Activated T-helper 1 cell treated with anti-CD3 and anti-CD28 coated beads, Interleukin-12 subunit alpha, Interleukin-12 subunit beta, Interleukin-2, Interleukin-4 antibody, amounts not matched to agents 30 ng/mL and 10 ng/mL and 1 ng/mL, durations not matched to agents 14 hours and 24 hours and 36 hours (primary cell): ENCODE measurements at regions not wholly inside any gene's neighbourhood (a gene's known extent, or its start where the extent isn't known, plus 50 kb on each side); places are given as distances from the start of the nearest gene placed in this dataset.

ENCODE experiments used
- DNase-seq: peaks from one replicate; pipeline ENCODE4 v3.0.0; 2021; ENCODE audit warnings: low spot score
- H3K27ac Mint-ChIP-seq: one replicate; pipeline ENCODE4 v1.8.0; 2021; ENCODE audit warnings: mild to moderate bottlenecking, mixed read lengths
- H3K27me3 Mint-ChIP-seq: one replicate; pipeline ENCODE4 v1.8.0; 2022; ENCODE audit warnings: mild to moderate bottlenecking, moderate library complexity, mixed read lengths; ENCODE audit not compliant: insufficient read depth
- H3K36me3 Mint-ChIP-seq: one replicate; pipeline ENCODE4 v1.8.0; 2021; ENCODE audit warnings: low read depth, mixed read lengths
- H3K4me1 Mint-ChIP-seq: one replicate; pipeline ENCODE4 v1.8.0; 2021; ENCODE audit warnings: low read depth, mixed read lengths
- H3K4me3 Mint-ChIP-seq: one replicate; pipeline ENCODE4 v1.8.0; 2021; ENCODE audit warnings: mild to moderate bottlenecking, moderate library complexity, mixed read lengths
- H3K9me3 Mint-ChIP-seq: one replicate; pipeline ENCODE4 v1.8.0; 2021; ENCODE audit warnings: mixed read lengths
- intact Hi-C: fragments of 100-400 bp; cut with micrococcal nuclease; formaldehyde crosslinking; loops from one replicate; pipeline ENCODE4 v1.15.1; 2024

DNA sequence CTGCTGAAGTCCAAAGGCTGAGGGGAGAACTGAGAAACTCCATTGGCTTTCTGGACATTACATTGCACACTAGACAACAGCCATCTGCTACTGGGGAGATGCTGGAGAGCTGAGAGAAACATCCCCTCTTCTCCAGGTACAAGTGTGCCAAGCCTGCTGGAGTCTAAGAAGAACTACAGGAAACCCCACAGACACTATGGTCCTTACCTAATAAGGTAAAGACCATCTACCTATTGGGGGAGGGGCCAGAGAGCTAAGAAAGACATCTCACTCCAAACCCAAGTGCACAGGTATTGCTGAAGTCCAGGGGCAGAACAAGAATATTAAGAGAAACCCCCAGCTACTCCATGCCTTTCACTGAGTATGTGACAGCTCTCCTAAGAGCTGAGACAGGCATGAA is 338.7 kb upstream of the NCKAP5 start:
- Mint-ChIP-seq H3K4me1 (no peaks in the 10 kb centered on the region), H3K27me3 (peaks cover 2% of the 10 kb centered on the region), H3K36me3 (no peaks in the 10 kb centered on the region), H3K9me3 (peaks cover 3% of the 10 kb centered on the region), H3K4me3 (no peak overlapping the region), H3K27ac (no peak overlapping the region)
- intact Hi-C loops = no loop called here
- no peak for DNase-seq

DNA sequence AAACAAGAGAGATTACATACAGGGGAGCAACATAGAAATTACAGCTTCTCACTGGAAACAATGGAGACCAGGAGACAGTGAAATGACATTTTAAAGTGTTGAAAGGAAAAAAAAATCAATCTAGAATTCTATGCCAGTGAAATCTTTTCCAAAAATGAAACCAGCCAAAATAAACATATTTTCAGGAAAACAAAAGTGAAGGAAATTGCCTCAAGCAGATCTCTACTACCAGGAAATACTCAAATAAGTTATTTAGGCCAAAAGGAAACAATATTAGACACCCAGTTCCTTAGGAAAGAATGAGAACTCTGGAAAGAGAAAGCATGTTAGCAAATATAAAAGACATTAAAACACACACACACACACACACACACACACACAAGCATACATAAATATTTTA is 339.9 kb upstream of the NCKAP5 start:
- intact Hi-C loops = no loop called here
- H3K4me3 Mint-ChIP-seq = no peak overlapping the region
- no peak for DNase-seq
- H3K27ac Mint-ChIP-seq = no peak overlapping the region
- peaks cover 3% of the 10 kb centered on the region for H3K9me3 Mint-ChIP-seq
- H3K27me3 Mint-ChIP-seq = no peaks in the 10 kb centered on the region
- H3K4me1 Mint-ChIP-seq = no peaks in the 10 kb centered on the region
- no peaks in the 10 kb centered on the region for H3K36me3 Mint-ChIP-seq

DNA sequence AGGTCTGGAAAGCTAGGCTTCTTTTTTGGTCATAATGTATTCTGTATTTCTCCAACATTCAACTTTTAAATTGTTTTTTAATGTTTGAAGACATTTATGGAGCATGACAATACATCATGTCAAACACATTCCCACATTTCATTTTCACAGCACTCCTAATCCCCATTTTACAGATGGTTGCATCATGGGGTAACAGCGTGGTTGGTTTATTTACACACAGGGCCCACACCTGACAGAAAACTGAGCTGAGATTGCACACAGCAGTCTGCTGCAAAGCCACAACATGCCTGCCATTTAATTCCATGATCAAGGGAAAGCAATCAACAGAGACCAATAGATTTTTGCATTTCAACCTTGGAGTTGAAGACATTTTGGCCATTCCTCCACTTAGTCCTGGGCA is 335.7 kb upstream of the MGAT5 start:
- no peak overlapping the region for H3K27ac Mint-ChIP-seq
- H3K27me3 Mint-ChIP-seq = no peaks in the 10 kb centered on the region
- no peak for DNase-seq
- H3K4me1 Mint-ChIP-seq = no peaks in the 10 kb centered on the region
- no peak overlapping the region for H3K4me3 Mint-ChIP-seq
- intact Hi-C loops = no loop called here
- no peaks in the 10 kb centered on the region for H3K36me3 Mint-ChIP-seq
- H3K9me3 Mint-ChIP-seq = no peaks in the 10 kb centered on the region

DNA sequence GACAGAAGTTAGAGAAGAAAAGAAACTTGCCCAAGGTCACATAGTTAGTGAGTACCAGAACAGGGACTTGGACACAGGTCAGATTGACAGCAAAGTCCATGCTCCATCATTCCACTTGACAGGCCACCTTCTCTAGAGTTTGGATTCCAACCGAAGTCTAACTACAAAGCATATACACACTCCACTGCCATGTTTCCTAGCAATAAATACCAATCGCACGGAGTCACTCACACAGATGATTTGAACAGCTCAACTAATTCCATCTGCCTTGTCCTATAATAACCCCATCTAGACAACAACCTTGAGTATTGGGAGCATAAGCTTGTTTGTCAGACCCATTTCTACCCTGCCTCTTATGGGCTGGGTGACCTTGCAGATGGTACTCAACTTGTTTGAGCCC is 334.6 kb upstream of the MGAT5 start:
- H3K9me3 Mint-ChIP-seq = no peaks in the 10 kb centered on the region
- DNase-seq = no peak
- intact Hi-C loops = no loop called here
- H3K27ac Mint-ChIP-seq = no peak overlapping the region
- H3K27me3 Mint-ChIP-seq = no peaks in the 10 kb centered on the region
- no peaks in the 10 kb centered on the region for H3K36me3 Mint-ChIP-seq
- H3K4me3 Mint-ChIP-seq = no peak overlapping the region
- H3K4me1 Mint-ChIP-seq = no peaks in the 10 kb centered on the region

DNA sequence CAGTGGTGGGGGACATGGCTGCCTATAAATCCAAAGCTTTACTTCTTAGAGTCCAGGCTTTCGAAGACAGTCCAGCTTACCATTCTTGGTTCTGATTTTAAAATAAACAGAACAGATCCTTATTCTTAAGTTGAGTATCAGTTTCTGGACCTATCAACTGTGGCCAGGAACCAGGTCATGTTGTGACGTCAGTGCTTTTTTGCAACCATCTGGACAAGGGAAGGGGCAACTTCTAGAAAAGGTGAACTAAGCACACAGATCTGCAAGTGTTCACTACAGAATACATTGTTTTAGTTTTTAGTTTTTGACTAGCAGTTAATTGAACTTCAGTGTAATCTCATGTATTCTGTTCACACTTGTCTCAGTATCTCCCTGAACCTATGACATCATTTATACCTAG is 326.0 kb upstream of the MGAT5 start:
- no peaks in the 10 kb centered on the region for H3K27me3 Mint-ChIP-seq
- H3K4me3 Mint-ChIP-seq = no peak overlapping the region
- no peak overlapping the region for H3K27ac Mint-ChIP-seq
- no peaks in the 10 kb centered on the region for H3K36me3 Mint-ChIP-seq
- H3K9me3 Mint-ChIP-seq = no peaks in the 10 kb centered on the region
- intact Hi-C loops = no loop called here
- no peak for DNase-seq
- H3K4me1 Mint-ChIP-seq = no peaks in the 10 kb centered on the region

DNA sequence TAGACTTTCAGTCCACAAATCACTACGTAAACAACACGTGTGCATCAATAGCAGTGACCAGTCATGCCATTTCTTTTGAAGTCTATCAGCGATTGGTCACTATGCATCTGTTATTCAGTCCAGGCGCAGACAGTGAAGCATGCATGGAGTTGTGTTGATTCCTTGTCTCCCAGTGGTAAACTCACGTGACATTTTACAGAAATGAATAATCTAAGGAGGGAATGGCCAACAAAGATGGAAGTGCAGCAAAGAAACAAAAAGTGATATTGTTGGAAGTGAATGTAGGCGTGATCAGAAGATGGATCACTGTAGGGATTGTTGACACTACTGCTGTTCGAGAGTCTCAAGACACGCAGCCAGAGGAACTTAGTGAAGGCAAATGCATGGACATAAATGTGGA is 317.8 kb upstream of the MGAT5 start:
- no peaks in the 10 kb centered on the region for H3K9me3 Mint-ChIP-seq
- H3K4me3 Mint-ChIP-seq = no peak overlapping the region
- DNase-seq = no peak
- no peaks in the 10 kb centered on the region for H3K4me1 Mint-ChIP-seq
- intact Hi-C loops = no loop called here
- no peak overlapping the region for H3K27ac Mint-ChIP-seq
- H3K27me3 Mint-ChIP-seq = peaks cover 4% of the 10 kb centered on the region
- no peaks in the 10 kb centered on the region for H3K36me3 Mint-ChIP-seq

DNA sequence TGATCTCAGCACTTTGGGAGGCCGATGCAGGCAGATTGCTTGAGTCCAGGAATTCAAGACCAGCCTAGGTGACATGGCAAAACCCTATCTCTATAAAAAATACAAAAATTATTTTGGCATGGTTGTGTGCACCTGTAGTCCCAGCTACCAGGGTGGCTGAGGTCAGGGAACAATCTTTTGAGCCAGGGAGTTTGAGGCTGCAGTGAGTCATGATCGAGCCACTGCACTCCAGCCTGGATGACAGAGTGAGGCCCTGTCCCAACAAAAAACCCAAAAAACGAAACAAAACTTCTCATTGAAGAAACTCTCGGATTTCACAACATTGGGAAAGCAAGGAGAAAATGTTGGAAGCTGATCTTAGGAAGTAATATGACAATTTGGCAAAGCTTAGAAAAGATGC is 317.3 kb upstream of the MGAT5 start:
- Mint-ChIP-seq H3K27me3 (peaks cover 4% of the 10 kb centered on the region), H3K36me3 (no peaks in the 10 kb centered on the region), H3K27ac (no peak overlapping the region), H3K9me3 (no peaks in the 10 kb centered on the region), H3K4me1 (no peaks in the 10 kb centered on the region), H3K4me3 (no peak overlapping the region)
- no peak for DNase-seq
- intact Hi-C loops = no loop called here

DNA sequence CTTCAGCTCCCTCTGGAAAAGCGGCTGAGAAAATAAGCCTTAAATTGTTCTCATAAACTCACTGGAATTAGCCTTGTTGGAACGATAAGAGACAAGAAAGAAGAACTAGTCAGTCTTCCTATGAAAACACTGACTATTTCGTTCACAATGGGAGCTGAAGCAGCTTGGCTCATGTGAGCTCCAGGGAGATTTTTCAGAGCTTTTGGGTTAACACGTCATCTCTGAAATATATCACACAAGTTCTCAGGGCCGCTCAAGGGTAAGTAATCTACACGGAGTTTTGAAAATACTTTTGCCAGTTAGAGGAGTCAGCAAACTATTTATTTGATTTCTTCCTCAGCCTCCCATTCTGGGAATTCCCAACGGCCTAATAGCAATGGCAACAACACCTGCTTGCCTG is 316.2 kb upstream of the MGAT5 start:
- H3K36me3 Mint-ChIP-seq = no peaks in the 10 kb centered on the region
- H3K4me3 Mint-ChIP-seq = no peak overlapping the region

DNA sequence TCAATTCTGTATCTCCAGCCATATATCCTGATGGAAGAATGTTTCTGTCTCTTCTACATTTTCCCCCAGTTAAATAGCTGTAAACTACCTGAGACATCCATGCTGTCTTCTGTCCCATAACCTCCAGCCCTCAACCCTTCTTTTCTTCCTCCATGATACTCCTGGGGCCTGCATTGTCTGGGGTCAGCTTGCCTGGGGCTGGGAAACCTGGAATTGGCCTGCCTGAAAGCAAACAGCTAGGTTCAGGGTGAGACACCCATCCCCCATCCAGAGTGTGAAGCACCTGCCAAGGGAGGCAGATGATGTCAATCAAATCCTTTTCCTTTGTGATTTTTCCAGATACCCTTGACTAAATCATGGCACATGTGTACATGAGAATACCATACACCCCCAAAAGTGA is 313.7 kb upstream of the MGAT5 start:
- intact Hi-C loops = no loop called here
- no peaks in the 10 kb centered on the region for H3K4me1 Mint-ChIP-seq
- no peak for DNase-seq
- no peak overlapping the region for H3K27ac Mint-ChIP-seq
- no peaks in the 10 kb centered on the region for H3K36me3 Mint-ChIP-seq
- H3K27me3 Mint-ChIP-seq = peaks cover 6% of the 10 kb centered on the region
- no peak overlapping the region for H3K4me3 Mint-ChIP-seq
- H3K9me3 Mint-ChIP-seq = no peaks in the 10 kb centered on the region

More for the DNA sequence above, 316.2 kb upstream of the MGAT5 start:
- DNase-seq = no peak
- Mint-ChIP-seq H3K27ac (no peak overlapping the region), H3K9me3 (no peaks in the 10 kb centered on the region), H3K4me1 (no peaks in the 10 kb centered on the region), H3K27me3 (peaks cover 6% of the 10 kb centered on the region)
- intact Hi-C loops = no loop called here

DNA sequence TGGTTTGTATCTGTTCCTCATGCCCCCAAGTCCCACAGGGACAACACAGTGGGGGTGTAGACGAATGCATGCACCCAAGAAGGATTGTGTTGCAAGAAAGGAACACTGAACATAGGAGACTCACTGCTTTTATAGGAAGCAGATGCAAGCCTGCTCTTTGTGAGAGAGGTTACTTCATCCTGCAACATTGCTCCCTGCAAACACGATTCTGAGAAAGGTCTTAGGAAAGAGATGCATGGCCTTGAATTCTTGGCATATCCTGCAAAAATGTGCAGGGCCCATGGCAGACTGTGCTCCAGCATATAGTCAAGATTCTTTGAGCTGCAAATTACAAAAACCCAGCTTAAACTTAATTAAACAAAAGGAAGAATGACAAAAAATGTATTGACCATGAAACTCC is 312.2 kb upstream of the MGAT5 start:
- intact Hi-C loops = no loop called here
- Mint-ChIP-seq H3K9me3 (no peaks in the 10 kb centered on the region), H3K4me3 (no peak overlapping the region), H3K27me3 (peaks cover 6% of the 10 kb centered on the region), H3K4me1 (no peaks in the 10 kb centered on the region), H3K36me3 (no peaks in the 10 kb centered on the region), H3K27ac (no peak overlapping the region)
- no peak for DNase-seq

DNA sequence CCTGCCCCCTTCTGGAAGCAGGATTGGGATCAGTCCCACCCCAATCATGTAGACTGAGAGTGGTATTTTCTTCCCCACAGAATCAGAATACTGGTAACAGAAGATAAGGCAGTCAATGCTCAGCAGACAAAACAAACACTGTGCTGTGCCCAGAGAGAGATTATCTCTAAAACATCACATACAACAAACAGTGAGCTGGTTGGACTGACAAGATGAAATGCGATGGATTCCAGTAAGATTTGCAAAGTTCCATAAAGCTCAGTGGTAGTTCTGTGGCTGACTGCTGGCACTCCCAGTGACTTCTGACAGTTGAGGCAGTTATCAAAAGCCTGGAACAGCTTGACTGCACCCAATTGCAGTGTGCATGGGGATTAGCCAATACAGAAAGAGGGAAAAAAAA is 311.5 kb upstream of the MGAT5 start:
- Mint-ChIP-seq H3K27ac (no peak overlapping the region), H3K27me3 (peaks cover 6% of the 10 kb centered on the region), H3K36me3 (no peaks in the 10 kb centered on the region), H3K9me3 (no peaks in the 10 kb centered on the region), H3K4me3 (no peak overlapping the region), H3K4me1 (no peaks in the 10 kb centered on the region)
- intact Hi-C loops = no loop called here
- DNase-seq = no peak

DNA sequence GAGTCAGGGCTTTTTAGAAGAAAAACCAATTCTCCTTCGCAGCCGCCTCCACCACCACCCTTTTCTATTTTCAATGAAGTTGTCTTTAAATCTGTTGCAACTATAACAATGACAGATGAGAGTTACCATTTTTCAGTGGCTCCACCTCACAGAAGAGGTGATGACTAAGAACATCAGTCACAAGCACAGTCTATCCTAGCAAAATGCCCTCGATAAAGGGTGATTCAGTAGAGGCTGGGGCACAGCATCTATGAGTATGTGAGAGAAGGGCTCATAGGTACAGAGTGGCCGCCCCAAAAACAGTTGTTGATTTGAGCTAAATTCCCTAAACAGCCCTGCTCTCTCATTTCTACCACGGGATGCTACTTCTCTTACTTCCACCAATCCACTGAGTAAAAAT is 310.8 kb upstream of the MGAT5 start:
- Mint-ChIP-seq H3K9me3 (no peaks in the 10 kb centered on the region), H3K4me3 (no peak overlapping the region), H3K36me3 (no peaks in the 10 kb centered on the region), H3K27ac (no peak overlapping the region), H3K27me3 (peaks cover 6% of the 10 kb centered on the region), H3K4me1 (no peaks in the 10 kb centered on the region)
- no peak for DNase-seq
- intact Hi-C loops = no loop called here

DNA sequence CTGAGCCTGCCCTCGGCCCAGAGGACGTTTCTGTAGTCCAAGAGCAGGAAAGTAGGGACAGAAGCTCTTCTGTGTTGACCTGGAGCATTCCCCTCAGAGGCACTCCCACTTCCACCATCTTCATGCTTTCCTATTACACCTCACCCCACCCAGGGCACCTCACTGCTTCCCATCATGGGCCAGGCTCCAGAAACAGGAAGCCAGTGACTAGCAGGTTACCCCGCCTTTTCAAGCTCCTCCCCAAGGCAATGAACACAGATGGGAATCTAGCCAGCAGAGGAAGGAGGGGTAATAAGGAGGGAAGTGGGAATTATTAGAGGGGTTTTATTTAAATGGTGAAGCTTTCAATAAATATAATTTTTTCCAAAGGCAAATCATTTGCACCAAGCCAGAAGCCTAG is 308.8 kb upstream of the MGAT5 start:
- Mint-ChIP-seq H3K9me3 (no peaks in the 10 kb centered on the region), H3K4me1 (no peaks in the 10 kb centered on the region), H3K27ac (no peak overlapping the region), H3K36me3 (no peaks in the 10 kb centered on the region), H3K27me3 (peaks cover 6% of the 10 kb centered on the region), H3K4me3 (no peak overlapping the region)
- no peak for DNase-seq
- intact Hi-C loops = no loop called here

DNA sequence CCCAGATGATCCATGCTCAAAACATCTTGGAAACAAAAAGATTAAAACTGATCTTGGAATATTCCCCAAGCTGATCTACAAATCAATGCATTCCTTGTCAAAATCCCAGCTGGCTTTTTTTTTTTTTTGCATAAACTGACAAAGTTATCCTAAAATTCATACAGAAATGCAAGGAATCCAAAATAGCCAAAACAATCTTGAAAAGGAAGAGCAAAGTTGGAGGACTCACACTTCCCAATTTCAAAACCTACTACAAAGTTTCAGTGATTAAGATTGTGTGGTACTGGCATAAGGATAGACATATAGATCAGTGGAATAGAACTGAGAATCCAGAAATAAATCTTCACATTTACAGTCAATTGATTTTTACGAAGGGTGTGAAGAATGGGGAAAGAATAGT is 306.8 kb upstream of the MGAT5 start:
- Mint-ChIP-seq H3K36me3 (no peaks in the 10 kb centered on the region), H3K9me3 (no peaks in the 10 kb centered on the region), H3K27me3 (peaks cover 3% of the 10 kb centered on the region), H3K27ac (no peak overlapping the region), H3K4me1 (no peaks in the 10 kb centered on the region), H3K4me3 (no peak overlapping the region)
- DNase-seq = no peak
- intact Hi-C loops = no loop called here
